ENCODE measurements at regions not wholly inside any gene's neighbourhood (a gene's known extent, or its start where the extent isn't known, plus 50 kb on each side); places are given as distances from the start of the nearest gene placed in this dataset.

DNA sequence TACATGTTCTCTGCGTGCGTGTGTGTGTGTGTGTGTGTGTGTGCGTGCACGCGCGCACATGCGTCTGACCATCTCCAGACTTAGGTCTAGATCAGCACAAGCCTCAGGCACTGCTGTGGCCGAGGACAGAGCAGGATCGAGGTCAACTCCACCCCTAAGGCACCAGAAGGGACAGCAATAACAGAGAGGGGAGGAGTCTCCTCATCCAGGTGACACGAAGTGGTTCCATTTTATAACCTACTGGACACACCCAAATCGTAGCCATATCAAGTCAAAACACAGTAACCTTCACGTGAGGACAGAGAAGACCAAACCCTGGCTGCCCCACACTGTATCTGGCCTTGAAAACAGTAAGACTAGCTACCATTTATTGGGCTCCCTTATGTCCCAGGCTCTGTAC is 224.1 kb downstream of the FGFR2 start:
- TF ChIP-seq, protein P1, sequence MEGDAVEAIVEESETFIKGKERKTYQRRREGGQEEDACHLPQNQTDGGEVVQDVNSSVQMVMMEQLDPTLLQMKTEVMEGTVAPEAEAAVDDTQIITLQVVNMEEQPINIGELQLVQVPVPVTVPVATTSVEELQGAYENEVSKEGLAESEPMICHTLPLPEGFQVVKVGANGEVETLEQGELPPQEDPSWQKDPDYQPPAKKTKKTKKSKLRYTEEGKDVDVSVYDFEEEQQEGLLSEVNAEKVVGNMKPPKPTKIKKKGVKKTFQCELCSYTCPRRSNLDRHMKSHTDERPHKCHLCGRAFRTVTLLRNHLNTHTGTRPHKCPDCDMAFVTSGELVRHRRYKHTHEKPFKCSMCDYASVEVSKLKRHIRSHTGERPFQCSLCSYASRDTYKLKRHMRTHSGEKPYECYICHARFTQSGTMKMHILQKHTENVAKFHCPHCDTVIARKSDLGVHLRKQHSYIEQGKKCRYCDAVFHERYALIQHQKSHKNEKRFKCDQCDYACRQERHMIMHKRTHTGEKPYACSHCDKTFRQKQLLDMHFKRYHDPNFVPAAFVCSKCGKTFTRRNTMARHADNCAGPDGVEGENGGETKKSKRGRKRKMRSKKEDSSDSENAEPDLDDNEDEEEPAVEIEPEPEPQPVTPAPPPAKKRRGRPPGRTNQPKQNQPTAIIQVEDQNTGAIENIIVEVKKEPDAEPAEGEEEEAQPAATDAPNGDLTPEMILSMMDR (conservative IDR thresholded peaks at IDR 0.05; ENCODE audit: low read length) = no peak
- no peak for TF ChIP-seq EZH2phosphoT487 (IDR thresholded peaks at IDR 0.05; ENCODE audit: borderline replicate concordance)
